Uterus (tissue), 2 donors: ENCODE measurements at regions not wholly inside any gene's neighbourhood (a gene's known extent, or its start where the extent isn't known, plus 50 kb on each side); places are given as distances from the start of the nearest gene placed in this dataset.

Experiments
- CTCF ChIP-seq, 4 experiments: fragments of 200-600 bp in 2 of 4; fragments of 450-650 bp in 2 of 4; sonication (generic) in 2 of 4; IDR thresholded peaks; one replicate each; pipeline ENCODE4 v1.5.1; 2016 to 2019; ENCODE audit warnings: antibody characterized with exemption in 4 of 4, mild to moderate bottlenecking in 2 of 4, moderate library complexity in 1 of 4
- POLR2A ChIP-seq, 2 donors: fragments of 450-650 bp; IDR thresholded peaks; one replicate each; pipeline ENCODE4 v1.6.1; 2016; ENCODE audit warnings: antibody characterized with exemption in 2 of 2, mild to moderate bottlenecking in 1 of 2, moderate library complexity in 1 of 2

- TF ChIP-seq CTCF (IDR thresholded peaks at IDR 0.05) (no peak), POLR2A (IDR thresholded peaks at IDR 0.05) (no peak)
Measured at GRCh38 chr11:28627690-28628255, 519.6 kb downstream of the METTL15 start.
